HT-29 (cell line): ENCODE measurements at regions not wholly inside any gene's neighbourhood (a gene's known extent, or its start where the extent isn't known, plus 50 kb on each side); places are given as distances from the start of the nearest gene placed in this dataset.
"Not testable (repeated sequence)": the region's sequence is repeated elsewhere in the genome, so short reads cannot be mapped to it uniquely, and the experiment has no call there.

Source experiments
- DNase-seq: peaks from one replicate; pipeline ENCODE4 v3.0.0-alpha.2; 2015; ENCODE audit warnings: low spot score

GRCh38 chrX:131893857-131894256, 129.2 kb upstream of the STK26 start:
- not testable (repeated sequence) for DNase-seq

DNA sequence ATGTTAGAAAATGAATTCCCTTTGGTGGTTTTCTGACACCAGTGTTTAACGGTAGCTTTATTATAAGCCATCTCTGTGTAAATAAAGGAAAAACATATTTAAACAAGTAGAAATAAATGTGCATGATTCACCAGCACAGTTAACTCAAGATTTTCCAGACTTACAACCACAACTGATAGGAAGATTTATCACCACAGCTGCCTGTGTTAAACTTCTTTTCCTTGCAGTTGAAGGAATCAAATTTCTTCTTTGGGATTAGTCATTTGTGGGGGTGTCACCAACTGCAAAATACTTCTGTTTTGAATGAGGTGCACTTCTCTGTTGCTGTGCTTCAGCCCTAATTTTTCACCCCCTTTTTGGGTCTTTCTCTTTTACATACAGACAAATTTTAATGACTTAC, 128.1 kb upstream of the STK26 start:
- no peak for DNase-seq

GRCh38 chrX:131895807-131896206, 127.3 kb upstream of the STK26 start:
- no peak for DNase-seq

- DNase-seq = no peak
These were observed 121.6 kb upstream of the STK26 start for GRCh38 chrX:131901546-131901945.

DNA sequence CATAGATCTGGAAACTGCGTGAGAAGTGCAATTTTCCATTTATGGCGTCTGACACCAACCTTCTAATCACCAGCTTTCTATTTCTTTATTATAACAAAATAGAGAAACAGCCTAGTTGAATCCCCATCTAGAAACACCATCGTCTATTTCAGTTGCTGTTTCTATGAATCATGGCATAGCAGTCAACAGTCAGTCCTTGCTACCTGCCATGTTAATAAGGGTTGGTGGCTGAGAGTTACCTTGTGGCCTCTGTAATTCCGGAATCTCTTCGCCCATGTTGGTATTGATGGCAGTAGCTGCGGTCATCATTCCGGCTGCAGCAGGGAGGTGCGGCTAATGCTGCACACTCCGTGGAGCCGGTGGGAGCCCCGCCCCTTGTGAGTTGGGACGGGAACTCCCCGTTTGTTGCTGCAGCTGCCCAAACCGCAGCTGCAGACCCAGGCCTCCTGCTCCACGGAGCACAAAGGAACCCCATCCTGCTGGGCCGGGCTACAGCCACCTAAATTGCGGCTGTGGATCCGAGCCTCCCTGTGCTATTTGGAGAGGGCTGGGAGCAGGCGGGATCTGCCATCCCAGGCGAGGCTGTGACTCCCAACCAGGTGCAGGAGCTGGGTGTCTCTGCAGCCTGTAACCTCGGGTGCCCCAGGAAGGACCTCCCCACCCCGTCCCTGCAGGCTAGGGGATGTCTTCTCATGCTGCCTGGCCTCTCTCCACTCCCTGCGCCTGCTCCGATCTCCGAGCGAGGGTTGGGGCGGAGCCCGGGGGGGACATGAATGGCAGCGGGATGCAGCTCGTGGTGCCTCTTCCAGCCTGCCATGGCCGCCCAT, 115.4 kb upstream of the STK26 start:
- DNase-seq = no peak

- no peak for DNase-seq
These were observed 112.5 kb upstream of the STK26 start for GRCh38 chrX:131910586-131910985.

DNA sequence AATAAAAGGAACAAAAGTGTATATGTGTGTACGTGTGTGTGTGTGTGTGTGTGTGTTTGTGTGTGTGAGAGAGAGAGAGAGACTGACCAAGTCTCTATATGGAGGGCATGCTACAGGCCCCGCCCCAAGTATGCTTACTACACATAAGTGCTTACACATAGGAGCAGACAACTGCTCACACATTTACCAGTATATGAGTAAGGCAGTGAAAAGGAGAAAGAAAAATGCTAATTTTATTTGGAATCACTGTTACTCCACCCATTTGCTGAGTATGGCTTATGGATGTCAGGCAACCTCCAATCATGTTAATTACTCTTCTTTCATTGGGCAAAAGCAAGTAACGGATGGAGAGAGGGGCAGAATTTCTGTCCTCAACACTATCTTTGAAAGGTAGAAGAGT, 107.6 kb upstream of the STK26 start:
- no peak for DNase-seq

GRCh38 chrX:131917588-131917987, 105.5 kb upstream of the STK26 start:
- no peak for DNase-seq

- DNase-seq = no peak
These were observed 104.3 kb upstream of the STK26 start for GRCh38 chrX:131918839-131919238.

DNA sequence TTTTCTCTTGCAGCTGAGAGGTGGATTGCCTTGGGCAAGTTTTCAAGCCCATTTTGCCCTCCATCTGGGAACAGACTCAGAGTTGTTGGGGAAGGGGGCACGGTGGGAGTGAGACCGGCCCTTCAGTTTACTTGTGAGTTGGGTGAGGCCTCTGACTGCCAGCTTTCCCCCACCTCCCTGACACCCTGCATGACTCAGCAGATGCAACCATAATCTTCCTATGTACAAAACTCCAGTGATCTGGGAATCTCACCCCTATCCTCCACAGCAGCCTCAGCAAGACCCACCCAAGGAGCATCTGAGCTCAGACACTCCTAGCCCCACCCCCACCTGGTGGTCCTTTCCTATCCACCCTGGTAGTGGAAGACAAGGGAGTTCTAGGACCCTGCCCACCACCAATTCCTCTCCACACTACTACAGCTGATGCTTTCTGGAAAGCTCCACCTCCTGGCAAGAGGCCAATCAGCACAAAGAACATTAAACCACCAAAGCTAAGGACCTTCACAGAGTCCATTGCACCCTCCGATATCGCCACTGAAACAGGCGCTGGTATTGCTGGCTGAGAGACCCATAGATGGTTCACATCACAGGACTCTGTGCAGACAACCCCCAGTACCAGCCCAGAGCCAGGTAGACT, 99.4 kb upstream of the STK26 start:
- DNase-seq = no peak

DNA sequence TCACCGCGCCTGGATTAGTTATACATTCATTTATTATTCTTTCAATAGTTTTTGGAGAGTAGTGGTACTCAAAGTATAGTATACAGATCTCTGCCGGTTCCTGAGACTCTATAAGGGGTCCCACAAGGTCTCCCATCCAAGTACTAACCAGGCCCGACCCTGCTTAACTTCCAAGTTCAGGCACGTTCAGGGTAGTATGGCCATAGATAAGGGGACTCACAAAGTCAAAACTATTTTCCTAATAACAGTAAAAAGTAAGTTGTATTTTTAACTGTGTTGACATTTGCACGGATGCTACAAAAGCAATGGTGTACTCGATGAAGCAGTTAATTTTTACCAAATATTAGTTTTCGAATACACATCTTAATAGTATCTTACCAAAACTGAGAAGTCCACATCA, 84.4 kb upstream of the STK26 start:
- no peak for DNase-seq

DNA sequence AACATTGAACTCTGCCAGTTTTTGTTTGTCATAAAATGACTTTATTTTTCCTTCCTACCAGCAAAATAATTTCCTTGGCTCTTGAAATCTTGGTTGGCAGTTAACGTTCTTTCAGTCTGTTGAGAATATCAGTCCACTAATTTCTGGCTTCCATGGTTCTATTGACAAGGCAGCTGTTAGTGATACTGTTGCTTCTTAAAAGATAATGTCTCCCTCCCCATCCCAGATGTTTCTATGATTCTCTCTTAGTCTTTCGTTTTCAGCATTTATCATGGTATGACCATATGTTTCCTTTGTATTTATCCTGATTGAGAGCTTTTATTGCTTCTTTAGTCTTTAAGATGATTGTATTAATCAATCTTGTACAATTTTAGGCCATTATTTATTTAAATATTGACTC, 81.1 kb upstream of the STK26 start:
- DNase-seq = no peak

DNA sequence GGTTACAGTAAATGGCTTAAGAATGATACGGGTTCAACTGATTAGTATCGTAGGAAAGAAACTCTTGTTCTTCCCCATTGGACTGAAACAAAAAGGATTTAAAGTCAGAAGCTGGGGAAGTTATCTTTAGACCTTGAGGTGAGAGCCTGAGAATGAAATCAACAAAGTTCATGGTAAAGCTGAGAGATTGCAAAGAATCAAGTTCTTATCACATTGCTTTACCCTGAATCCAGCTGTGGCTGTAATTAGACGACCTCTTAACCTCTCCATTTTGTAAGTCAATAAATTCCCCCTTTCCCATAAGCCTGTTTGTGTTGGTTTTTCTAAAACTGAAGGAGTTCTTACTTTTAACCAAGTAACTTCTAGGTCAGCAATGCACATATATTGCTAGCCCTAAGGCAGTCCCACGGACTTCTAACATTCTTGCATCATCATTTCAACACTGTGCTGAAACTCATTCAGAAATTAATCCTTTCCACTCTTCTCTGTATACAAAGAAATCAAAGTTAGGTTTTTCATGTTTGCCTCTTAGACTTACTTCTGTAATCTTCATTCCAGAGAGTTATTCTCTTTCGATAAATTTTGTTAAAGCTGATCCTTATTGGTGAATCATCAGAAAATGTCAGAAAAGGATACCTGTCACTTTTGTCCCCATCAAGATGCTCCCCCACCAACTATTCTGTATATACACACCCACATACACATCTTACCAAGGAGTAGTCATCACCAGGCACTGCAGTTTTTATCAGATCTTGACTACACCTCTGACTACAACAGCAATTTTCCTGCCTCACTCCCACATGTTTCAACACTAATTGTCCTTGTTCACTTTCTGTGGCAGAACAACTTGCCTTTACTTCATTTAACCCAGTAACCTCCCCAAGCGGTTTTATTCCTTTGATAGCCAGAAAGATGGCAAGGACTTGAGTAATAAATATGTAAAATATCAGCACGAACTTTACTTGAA, 77.9 kb upstream of the STK26 start:
- DNase-seq = no peak

DNA sequence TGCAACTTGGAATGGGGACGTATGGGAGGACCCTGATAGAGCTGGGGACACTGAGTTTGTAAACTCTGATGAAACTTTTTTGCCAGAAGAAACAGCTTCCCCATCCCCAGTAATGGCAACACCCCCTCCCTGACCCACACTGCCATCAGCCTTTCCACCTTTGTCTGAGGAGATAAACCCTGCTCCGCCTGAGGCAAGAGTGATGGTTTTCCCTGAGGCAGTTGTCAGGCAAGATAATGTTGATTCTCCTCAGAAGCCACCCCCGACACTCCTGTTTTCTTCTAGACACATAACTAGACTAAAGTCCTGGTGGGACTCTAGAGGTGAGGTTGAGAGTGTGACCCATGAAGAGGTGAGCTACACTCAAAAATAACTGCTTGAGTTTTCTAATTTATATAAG, 71.9 kb upstream of the STK26 start:
- DNase-seq = no peak

DNA sequence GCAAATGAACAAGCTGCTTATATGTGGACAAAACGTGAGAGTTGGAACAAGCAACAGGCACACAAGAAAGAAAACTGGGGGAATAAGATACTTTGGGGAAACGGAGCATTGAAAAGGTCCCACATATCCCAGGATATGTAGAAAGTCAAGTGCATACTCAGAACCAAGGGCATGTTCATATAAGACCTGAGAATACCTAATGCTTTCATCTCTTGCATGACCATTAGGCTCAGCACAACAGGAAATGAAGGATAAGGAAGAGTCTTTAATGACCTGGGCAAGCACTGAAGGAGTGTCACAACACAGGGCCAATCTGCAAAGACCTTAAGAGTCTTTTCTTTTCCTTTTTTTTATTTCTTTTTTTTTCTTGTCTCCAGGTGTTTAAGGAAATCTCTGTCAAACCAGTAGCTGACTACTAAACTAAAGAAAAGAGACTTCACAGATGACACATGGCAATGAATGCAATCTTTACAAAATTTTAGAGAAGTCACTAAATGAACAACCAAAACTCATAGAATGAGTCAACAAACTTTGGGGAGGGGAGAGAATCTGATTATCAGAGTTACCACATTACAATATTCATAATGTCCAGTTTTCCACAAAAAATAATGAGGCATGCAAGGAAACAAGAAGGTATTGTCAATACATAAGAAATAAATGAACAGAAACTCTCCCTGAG, 67.9 kb upstream of the STK26 start:
- DNase-seq = no peak

DNA sequence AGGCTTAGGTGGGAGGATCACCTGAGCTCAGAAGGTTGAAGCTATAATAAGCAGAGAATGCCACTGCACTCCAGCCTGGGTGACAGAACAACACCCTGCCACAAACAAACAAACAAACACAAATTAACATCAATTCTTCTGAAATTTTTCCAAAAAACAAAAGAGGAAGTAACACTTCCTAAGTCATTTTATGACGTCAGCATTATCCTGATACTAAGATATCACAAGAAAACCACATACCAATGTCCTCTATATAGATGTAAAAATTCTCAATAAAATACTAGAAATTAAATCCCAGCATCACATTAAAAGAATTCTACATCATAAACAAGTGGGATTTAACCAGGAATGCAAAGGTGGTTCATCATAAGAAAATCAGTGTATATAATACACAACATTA, 64.4 kb upstream of the STK26 start:
- DNase-seq = no peak

DNA sequence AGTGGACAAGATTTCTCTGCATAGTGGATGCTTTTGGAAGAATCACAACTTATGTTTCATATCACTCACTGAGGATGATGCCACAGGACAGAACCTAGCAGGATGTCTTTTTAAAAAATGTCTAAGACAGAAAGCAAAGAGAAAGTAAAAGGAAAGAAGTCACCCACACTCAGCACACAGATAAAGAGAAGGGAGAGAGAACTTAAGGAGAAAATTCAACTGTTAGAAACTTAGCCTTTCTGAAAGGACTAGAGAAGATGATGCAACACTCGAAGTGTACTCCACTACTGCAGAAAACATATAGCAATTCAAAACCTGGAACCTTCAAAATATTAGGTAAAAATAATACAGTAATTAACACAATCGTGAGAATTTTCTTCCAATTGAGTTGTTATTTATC, 52.8 kb upstream of the STK26 start:
- no peak for DNase-seq
